HG03060 (cell line): ENCODE measurements at regions not wholly inside any gene's neighbourhood (a gene's known extent, or its start where the extent isn't known, plus 50 kb on each side); places are given as distances from the start of the nearest gene placed in this dataset.
"Not testable (repeated sequence)": the region's sequence is repeated elsewhere in the genome, so short reads cannot be mapped to it uniquely, and the experiment has no call there.

Experiments used
- ATAC-seq: cut with Tn5 transposase; IDR thresholded peaks from one replicate; pipeline ENCODE4 v1.9.1; 2021; ENCODE audit warnings: low read depth, moderate number of reproducible peaks; ENCODE audit not compliant: unreplicated experiment

DNA sequence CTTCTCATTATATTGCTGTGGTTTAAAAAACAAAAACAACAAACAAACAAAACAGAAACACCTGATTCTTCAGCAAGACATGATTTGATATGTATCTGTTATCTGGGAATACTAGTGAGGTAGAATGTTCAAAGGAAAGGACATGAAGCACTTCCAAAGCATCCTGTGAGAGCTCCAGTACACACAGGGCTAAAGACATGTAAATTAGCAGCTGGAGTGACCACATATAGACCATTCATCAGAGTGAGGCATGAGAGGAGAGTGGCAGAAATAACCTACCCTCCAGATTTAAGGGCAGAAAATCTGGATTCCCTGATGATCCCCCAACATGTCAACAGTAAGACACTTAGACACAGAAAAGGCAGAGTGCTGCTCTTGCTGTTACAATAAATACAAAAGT is 260.5 kb upstream of the CHRM3 start:
- no peak for ATAC-seq

DNA sequence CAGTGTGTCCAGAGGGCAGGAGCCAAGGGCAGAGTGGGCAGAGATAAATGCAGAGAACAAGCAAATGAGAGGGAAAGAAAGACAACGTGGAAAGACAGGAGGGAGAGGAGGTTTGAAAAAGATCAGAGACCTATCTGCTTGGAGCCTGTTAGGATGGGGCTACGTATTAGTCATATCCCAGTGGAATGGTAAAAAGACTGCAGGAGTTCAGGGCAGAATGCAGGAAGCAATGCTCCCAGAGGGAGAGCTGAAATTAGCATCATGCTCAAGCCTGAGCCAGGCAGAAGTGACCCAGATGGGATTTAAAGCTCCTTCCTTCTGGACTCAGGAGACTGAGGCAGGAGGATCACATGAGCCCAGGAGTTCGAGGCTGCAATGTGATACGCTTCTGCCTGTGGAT is 261.3 kb upstream of the CHRM3 start:
- ATAC-seq = no peak

DNA sequence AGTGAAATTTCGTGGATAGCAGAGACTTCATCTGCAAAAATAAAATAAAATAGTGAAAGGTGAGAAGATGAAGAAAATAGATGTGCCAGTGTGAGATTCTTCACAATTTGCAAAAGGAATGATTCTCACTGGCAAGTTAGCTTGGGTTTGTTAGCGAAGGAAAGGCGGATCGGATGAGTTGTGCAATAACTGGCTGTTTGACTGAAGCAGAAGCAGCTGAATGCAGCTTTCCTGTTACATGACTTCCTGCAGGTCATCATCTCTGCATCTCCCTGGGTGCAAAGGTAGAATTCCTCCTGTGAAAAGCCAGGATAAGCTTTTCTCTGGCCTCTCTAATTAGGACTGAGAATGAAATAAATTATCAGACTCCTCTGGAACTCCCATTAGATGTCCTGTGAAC is 263.1 kb upstream of the CHRM3 start:
- no peak for ATAC-seq

DNA sequence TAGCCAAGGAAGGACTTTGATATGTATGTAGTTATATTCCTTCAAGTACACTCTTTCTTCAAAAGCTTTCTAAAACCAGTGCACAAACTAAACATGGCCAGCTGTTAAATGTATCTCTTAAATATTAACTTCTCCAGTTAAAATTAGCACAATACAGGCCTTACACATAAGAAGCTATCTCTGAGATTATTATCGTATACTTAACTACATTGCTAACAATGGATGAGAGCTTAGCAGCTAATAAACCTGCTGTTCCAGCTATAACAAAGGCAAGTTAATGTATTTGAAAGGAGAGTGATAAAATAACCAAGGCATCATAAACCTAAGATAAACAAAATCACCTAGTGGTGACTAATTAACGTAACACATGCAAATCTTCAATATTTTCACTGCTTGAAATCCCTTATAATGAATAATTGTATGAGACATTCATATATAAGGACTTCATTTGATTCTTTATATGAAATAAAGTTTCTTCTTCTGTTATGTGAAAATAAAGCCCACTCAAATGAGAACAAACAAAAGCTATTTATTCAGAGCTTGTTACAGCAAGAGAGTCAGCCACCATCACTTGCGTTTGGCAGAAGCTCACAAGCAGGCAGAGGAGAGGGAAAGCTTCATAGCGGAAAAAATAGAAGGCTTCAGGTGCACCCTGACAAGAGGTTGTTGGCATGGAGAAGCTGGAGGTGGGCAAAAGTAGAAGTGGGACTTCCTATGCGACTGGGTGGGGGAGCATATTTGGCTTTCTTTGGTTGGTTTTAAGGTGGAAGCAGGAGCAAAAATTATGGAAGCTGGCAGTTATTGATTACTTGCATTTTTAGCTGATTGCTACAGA is 274.1 kb upstream of the CHRM3 start:
- no peak for ATAC-seq

DNA sequence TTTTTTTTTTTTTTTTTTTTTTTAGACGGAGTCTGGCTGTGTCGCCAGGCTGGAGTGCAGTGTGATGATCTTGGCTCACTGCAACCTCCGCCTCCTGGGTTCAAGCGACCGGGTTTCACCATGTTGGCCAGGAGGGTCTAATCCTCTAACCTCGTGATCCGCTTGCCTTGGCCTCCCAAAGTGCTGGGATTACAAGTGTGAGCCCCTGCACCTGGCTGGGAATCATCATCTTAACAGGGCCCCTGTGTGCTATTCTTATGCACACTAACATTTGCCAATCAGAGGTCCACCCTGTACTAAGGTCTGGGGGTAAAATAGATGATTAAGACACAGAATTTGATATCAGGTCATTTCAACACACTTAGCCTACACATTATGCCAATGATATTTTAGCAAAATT is 278.7 kb upstream of the CHRM3 start:
- ATAC-seq = no peak

DNA sequence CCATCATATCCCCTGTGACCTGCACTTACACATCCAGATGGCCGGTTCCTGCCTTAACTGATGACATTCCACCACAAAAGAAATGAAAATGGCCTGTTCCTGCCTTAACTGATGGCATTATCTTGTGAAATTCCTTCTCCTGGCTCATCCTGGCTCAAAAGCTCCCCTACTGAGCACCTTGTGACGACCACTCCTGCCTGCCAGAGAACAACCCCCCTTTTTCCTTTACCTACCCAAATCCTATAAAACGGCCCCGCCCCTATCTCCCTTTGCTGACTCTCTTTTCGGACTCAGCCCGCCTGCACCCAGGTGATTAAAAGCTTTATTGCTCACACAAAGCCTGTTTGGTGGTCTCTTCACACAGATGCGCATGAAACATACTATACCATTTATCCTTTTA is 279.7 kb upstream of the CHRM3 start:
- ATAC-seq = not testable (repeated sequence)

DNA sequence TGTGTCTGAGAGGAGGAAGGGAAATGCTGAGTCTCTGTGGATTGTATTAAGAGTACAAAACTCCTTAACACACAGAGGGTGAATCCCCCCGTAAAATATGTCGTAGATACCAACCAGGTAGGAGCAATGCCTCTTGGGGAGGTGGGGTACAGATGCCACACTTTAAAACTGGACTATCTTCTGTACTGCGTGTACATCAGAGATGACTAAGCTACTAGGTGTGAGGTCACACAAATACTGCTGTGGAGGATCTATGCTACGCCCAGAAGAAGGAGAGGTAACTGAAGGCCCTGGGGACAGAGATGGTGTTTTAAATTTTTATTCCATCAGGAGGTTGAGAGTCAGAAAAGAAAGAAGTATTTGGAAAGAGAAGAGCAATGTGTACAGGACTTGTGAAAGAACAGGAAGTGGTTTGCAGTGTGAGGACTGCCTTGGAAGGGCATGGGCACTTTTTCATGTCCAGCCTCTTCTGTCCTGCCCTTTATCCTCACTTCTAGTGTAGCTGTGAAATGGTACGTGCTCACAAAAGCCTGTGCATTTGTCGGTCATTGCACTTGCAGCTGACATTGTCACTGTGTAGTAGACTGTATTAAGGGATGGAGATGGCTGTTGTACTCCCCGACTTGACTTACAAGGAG is 287.8 kb upstream of the CHRM3 start:
- ATAC-seq = no peak

DNA sequence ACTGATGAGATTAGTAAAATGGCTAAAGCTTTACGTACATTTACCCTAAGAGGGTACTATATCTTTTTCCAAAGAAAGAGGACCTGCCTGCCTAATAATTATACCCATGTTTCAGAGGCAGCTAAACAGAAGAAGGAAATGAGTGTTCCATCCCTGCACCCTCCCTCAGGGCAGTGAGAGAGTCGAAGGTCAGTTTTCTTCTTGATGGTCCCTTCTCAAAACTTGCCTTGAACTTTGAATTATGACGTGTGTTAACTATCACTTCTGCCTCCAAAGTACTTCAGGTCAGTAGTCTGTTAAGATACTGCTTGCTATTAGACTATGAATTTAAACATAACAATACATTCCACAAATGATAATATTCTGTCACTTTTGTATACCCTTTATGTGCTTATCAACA is 294.8 kb upstream of the CHRM3 start:
- ATAC-seq = no peak

DNA sequence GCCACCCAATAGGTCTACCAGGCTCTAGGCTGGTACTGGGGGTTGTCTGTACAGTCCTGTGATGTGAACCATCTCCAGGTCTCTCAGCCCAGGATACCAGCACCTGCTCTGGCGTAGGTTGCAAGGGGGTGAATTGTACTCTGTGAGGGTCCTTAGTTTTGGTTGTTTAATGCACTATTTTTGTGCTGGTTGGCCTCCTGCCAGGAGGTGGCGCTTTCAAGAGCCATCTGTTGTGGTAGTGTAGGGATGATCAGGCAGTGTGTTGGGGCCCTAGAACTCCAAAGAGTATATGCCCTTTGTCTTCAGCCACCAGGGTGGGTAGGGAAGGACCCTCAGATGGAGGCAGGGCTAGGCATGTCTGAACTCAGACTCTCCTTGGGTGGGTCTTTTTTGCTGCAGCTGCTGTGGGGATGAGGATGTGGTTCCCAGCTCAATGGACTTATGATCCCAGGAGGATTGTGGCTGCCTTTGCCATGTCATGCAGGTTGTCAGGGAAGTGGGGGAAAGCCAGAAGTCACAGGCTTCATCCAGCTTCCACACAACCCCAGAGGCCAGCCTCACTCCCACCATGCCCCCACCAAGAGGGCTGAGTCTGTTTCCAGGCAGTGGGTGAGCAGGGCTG is 301.8 kb upstream of the CHRM3 start:
- no peak for ATAC-seq

DNA sequence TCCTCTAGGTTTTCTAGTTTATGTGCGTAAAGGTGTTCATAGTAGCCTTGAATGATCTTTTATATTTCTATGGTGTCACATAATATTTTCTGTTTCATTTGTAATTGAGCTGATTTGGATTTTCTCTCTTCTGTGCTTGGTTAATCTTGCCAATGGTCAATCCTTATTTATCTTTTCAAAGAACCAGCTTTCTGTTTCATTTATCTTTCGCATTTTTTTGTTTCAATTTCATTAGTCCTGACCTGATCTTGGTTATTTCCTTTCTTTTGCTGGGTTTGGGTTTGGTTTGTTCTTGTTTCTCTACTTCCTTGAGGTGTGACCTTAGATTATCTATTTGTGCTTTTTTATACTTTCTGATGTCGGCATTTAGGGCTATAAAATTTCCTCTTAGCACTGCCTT is 304.4 kb upstream of the CHRM3 start:
- not testable (repeated sequence) for ATAC-seq

DNA sequence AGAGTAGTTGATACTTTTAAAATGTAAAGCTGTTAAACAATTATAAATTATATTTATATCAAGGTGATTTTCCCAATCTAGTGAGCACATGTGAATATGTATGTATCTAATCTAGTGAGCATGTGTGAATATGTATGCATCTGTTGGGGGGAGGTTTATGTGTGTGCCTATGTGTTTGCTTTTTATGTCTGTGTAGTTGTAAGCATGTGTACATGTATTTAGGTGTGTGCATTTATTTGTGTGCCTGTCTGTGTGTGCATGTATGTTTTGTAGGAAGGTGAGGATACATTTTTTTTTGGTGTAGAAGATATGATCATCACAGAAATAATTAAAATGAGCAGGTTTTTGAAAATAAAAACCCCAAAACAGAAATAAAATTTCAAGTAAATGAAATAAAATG is 318.9 kb upstream of the CHRM3 start:
- no peak for ATAC-seq

DNA sequence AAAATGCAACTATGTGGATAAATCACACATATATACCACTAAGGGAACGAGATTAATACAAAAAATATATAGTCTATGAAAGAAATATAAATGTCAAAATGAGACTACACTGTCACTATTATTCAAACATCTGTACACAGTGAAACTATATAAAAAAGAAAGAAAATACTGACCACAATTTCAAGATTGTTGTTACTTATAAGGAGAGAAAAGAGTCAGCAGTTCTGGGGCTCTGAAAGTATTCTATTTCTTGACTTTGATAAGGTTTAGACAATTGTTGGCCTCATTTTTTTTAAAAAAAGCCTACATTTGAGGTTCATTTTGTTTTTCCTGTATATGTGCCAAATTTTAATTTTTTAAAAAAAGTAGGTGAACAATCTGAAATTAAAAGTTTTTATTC is 319.3 kb upstream of the CHRM3 start:
- ATAC-seq = no peak

DNA sequence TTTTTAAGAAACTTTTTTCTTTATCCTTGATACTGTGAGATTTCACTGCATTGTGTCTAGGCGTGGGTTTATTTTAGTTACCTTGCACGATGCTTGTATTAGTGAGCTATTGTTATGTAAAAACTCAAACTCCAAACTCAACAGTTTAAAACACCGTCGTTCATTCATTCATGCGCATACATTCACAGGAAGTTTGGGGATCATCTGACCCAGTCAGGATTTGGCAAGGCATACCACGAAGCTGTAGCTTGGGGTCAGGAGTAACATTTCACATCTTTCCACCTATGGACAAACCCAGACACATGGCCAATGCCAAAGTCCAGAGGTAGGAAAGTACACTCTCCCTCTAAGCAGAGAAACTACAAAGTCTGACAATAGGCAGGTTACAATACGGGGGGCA is 324.6 kb upstream of the CHRM3 start:
- no peak for ATAC-seq

DNA sequence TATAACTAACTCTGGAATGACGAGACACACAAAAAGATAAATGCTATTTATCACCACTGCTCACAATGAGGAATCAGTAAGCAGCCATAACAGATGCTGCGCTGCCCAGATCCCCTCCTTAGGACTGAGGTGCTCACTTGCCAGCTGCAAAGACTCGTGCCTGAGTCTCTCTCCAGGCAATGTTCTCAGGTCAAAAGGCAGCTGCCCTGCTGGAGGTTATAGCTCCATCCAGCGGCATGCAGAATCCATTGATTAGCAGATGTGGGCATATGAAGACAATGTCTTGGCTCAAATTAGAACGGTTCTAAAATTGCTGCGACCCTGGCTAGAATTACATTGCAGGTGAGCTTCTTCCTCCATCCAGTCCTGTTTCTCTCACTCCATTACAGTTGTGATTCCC is 328.2 kb upstream of the CHRM3 start:
- ATAC-seq = no peak

DNA sequence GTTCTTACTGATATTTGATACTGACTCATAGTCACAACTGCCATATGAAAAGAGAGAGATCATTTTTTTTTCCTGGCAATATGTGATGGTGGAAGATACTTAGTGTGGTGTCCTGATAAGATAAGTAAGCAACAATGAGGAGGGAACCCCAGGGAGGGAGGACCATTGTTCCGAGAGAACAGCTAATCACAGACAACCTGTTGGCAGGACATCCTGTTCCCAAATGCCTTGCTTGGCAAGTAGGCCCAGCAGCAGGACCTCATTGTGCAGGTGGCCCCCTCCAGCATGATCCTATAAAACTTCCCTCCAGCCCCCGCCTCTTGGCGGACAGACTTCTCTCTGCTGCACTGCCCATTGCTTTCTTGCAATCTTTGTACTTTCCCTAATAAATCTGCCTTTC is 329.4 kb upstream of the CHRM3 start:
- ATAC-seq = no peak

DNA sequence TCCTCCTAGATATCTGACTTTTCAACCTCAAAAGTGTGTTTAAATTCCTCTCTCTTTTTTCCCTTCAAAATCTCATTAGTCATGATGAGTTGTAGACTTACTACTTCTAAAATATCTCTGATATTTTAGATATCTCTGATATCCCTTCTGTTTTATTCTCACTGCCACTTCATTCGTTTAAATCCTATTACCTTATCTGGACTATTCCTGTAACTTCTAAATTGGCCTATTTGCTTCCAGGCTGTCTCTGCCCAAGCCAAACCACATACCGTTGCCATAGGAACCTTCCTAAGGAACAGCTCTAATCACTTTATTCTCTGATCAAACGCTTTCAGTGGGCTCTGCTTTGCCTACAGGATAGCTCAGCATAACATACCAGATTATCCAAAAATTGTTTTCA is 333.1 kb upstream of the CHRM3 start:
- ATAC-seq = no peak

DNA sequence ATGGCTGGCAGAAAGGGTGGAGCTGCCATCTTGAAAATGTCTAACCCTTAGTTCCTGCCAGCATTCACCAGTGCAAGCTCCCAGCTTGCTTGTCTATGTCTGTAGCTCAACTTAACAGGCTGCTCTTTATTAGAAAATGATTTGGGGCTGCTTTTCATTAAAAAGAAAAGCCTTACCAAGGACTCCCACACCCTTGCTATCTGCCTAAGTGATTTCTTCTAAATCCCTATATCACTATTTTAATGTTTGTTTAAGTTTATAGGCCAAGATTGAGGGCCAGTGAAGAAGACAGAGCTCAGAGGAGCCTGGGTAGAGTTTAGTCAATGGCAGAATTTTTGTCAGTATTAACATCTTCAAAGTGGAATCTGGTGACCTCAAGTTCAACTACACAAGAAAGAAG is 336.8 kb upstream of the CHRM3 start:
- ATAC-seq = no peak

DNA sequence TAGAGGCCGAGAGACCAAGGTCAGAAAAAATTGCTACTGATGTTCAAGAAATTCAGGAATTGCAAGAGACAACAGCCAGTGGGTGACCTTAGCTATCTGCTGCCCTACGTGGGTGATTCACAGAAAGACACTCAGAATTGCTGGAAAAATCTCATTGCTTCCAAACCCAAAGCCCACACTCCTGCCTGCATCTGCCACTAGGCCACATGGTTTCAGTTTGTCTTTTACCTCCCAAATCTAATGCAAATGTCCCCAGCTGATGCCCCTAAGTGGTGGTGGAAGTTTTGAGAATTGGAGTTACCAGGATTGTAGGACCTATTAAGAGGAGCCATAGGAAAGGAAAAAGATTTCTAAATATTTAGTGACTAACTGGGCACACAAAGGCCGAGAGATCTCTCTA is 341.5 kb upstream of the CHRM3 start:
- no peak for ATAC-seq

DNA sequence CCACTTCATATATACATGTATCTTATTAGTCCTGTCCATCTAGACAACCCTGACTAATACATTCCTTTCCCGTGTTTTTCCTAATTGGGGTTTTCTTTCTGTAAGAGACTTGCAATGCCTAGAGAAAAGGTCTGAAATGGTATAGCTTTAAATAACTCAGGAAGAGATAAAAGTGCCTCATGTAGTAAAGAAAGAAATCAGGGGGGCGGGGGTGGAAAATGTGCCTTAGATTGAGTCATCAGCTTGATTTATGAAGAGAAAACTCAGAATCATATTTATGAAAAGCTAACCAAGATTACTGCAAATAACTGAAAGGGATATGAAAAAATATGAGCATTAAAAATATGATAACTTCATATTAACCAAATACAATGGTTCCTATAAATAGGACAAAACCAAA is 345.8 kb upstream of the CHRM3 start:
- ATAC-seq = no peak

DNA sequence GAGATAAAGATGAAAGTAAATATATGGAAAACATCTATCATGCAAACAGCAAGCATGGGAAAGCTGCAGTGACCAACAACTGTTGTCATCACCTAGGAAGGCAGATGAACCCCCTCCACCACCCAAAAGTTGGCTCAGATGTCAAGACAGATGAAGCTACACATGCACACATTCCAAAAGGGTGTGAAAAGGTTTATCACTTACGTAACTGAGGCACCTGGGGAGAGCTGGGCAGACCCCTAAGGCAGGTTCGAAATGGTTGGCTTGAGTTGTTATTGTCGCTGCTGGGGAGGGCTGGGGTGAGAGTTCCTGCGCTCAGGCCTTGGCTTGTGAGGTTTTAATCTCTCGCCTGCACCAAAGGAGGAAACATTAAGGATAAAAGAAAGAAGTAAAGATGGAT is 355.1 kb upstream of the CHRM3 start:
- no peak for ATAC-seq

DNA sequence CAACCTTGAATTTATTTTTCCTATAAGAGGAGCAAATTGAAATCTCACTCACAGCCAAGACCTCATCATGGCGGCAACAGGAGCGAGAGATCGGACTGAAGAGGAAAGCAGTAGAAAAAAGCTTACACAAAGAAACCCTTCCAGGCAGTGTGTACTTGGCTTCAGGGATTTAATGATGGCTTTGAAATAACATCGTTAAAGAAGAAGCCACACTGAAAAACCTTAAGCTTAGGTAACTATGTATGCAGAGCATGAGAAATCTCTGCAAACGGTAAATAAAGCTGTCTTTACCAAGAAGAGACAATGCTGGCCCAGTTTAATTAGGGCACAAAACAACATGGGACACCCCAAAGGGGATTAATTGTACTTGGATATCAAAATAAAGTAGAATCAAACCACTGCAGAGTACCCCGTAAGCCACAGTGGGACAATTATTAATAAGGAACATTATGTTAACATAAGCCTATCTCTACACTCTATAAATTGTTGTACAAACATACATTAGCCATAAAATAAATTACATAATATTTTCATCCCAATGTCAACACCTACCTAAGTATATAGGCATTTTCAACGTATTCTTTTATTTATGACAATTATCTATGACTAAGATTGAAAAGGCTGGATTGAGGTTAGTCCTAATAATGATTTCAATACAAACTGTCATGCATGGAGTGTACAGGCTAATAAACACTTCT is 360.2 kb upstream of the CHRM3 start:
- ATAC-seq = no peak
